ENCODE measurements at regions not wholly inside any gene's neighbourhood (a gene's known extent, or its start where the extent isn't known, plus 50 kb on each side); places are given as distances from the start of the nearest gene placed in this dataset.
"Not testable (repeated sequence)": the region's sequence is repeated elsewhere in the genome, so short reads cannot be mapped to it uniquely, and the experiment has no call there.

DNA sequence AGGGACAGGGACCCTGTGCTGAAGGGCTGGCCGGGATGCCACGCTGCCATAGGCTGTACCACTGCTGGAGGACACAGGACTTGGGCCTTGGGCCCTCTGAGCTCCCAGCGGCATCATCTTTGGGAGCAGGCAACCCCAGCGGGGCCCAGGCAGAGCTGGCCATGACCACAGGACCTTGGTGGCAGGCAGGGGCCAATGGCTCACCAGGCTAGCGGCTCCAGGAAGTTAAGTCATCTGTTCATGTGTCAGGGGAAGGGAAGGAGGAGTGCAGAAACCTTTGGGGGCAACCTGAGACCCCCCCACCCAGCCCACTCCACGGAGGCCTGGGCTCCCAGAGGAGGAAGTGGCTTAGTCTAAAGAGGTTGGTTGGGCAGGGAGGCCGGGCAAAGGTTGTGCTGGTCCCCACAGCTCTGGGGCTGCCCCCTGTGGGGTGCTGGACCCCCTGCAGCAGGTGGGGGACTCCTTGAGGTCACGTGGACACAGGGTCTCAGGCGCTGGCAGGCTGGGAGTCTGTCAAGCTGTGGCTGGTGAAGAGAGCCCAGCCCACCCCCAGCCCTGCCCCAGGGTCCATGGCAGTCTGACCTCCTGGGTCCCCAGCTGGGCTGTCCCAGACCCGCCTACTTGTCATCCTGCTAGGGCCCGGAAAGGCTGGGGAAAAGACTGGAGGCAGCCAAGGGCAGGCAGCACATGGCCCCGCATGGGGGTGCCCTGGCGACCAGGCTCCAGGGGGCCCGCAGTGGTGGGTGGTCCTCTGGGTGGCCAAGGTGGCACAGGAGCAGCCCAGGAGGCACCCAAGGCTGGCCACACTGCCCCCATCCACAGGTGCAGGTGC is 184.3 kb downstream of the IGLL1 start:
- no peak overlapping the region for H3K27ac ChIP-seq
- H3K4me3 ChIP-seq: no peak overlapping the region
- H3K9me3 ChIP-seq: no peaks in the 10 kb centered on the region
- H3K36me3 ChIP-seq: no peaks in the 10 kb centered on the region
- 53% methylated on average over 3 of the region's 14 CpGs for WGBS (ENCODE audit: insufficient coverage, low coverage, low lambda C conversion rate, missing lambda C conversion rate)
- no peaks in the 10 kb centered on the region for H3K27me3 ChIP-seq
- H3K4me1 ChIP-seq: no peaks in the 10 kb centered on the region
- DNase-seq (peak in 1 of 3 donors; percentile 45), ATAC-seq (no peak)
- TF ChIP-seq CTCF (IDR thresholded peaks at IDR 0.05) (no peak), POLR2A (IDR thresholded peaks at IDR 0.05) (no peak)
- intact Hi-C loops (cut with DNase I): no loop called here

DNA sequence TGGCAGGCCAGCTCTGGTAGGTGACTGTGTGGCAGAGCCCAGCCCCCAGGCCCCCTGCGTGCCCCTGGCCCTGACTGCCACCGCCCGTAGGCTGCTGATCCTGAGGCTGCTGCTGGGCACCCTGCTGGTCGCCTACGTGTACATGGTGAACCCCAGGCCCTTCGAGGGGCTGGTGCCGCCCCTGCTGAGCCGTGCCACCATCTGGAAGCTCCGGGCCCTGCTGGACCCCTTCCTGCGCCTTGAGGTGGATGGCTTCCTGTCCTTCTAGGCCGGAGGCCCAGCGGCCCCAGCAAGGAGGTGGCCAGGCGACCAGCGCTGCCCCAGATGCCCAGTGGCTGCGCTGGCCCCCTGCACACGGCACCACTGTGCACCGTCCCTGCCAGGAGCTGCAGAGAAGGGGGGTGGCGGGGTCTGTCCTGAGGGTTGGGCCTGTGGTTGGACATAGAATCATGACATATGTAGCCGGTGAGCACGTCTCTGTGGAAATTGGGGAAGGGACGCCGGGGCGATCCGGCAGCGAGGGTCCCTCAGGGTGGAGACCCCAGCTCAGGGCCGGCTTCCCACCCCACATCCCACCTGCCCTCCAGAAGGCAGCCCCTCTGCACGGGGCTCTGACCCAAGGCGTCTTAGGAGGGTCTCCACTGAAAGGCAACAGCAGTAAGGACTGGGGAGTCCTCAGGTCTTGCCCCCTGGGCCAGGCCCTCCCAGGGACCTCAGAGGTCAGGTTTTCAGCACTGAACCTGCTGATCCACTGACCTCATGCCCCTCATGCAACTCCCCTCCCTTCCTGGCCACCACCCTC is 185.4 kb downstream of the IGLL1 start:
- Histone ChIP-seq H3K4me3 (no peak overlapping the region), H3K27ac (no peak overlapping the region), H3K36me3 (no peaks in the 10 kb centered on the region), H3K4me1 (no peaks in the 10 kb centered on the region), H3K27me3 (no peaks in the 10 kb centered on the region), H3K9me3 (no peaks in the 10 kb centered on the region)
- WGBS (ENCODE audit: insufficient coverage, low coverage, low lambda C conversion rate, missing lambda C conversion rate): 80% methylated on average over 1 of the region's 28 CpGs
- intact Hi-C loops (cut with DNase I): no loop called here
- ATAC-seq: no peak
- no peak for DNase-seq
- TF ChIP-seq CTCF (IDR thresholded peaks at IDR 0.05) (no peak), POLR2A (IDR thresholded peaks at IDR 0.05) (no peak)

- intact Hi-C loops (cut with DNase I): no loop called here
- H3K36me3 ChIP-seq: no peaks in the 10 kb centered on the region
- H3K27ac ChIP-seq: no peak overlapping the region
- H3K4me1 ChIP-seq: no peaks in the 10 kb centered on the region
- ATAC-seq: no peak
- H3K4me3 ChIP-seq: no peak overlapping the region
- TF ChIP-seq POLR2A (IDR thresholded peaks at IDR 0.05) (no peak), CTCF (IDR thresholded peaks at IDR 0.05) (no peak)
- no peak for DNase-seq
- H3K9me3 ChIP-seq: no peaks in the 10 kb centered on the region
- no CpG with 5 or more reads among the region's 17 CpGs for WGBS (ENCODE audit: insufficient coverage, low coverage, low lambda C conversion rate, missing lambda C conversion rate)
- H3K27me3 ChIP-seq: no peaks in the 10 kb centered on the region
Measured at GRCh38 chr22:23393721-23394320, 186.3 kb downstream of the IGLL1 start.

DNA sequence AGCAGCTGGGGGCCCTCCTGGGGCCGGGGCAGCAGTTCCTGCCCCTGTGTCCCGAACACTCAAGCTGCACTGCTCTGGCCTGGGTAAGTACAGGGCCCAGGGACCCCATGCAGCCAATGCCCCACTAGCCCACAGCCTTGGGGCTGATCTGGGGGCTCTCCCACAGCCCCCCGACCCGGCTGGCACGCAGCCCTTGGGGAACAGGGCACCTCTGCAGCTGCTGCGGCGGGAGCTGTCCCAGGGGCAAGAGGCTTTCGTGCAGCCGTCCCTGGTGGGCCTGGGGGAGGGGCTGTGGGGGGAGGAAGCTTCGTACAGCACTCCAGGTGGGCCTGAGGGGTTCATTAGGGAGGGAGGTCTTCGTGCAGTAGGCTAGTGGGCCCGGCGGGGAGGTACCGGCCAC is 186.9 kb downstream of the IGLL1 start:
- H3K27me3 ChIP-seq; H3K9me3 ChIP-seq; H3K4me3 ChIP-seq; H3K27ac ChIP-seq; intact Hi-C loops (cut with DNase I); ATAC-seq; DNase-seq; H3K36me3 ChIP-seq; H3K4me1 ChIP-seq: not testable (repeated sequence)
- 80% methylated on average over 1 of the region's 14 CpGs for WGBS (ENCODE audit: insufficient coverage, low coverage, low lambda C conversion rate, missing lambda C conversion rate)

All from right lobe of liver (tissue), 6 donors.